Fibroblast of the conjunctiva (primary cell): ENCODE measurements at regions not wholly inside any gene's neighbourhood (a gene's known extent, or its start where the extent isn't known, plus 50 kb on each side); places are given as distances from the start of the nearest gene placed in this dataset.
A peak's percentile ranks its signal among the peaks of the same experiment; 100 is the strongest.

ENCODE experiments used
- DNase-seq: peaks from one replicate; pipeline ENCODE4 v3.0.0-alpha.2; 2010; ENCODE audit warnings: low read depth

GRCh38 chr5:42360056-42360455 is 63.2 kb upstream of the GHR start:
- peak; percentile 56 for DNase-seq

- DNase-seq: no peak
Observed at GRCh38 chr5:42360616-42361314, 62.5 kb upstream of the GHR start.

- no peak for DNase-seq
Observed at GRCh38 chr5:42361315-42361688, 61.9 kb upstream of the GHR start.

DNA sequence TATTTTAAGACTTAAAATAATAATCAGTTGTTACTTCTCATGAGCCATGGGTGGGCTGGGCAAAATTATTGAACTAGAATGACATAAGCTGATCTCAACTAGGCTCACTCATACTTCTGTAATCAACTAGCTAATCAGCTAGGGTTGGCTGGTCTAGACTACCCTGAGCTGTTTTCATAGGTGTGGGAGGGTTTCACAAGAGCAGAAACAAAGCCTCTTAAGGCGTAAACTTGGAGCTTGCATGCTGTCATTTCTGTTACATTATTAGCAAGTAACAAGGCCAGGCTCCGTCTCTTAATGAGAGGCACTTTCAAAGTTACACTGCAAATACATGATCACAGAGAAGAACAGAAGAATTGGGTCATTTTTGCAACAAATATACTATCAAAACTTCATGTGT is 57.2 kb upstream of the GHR start:
- no peak for DNase-seq
